GM12872 (cell line): ENCODE measurements at regions not wholly inside any gene's neighbourhood (a gene's known extent, or its start where the extent isn't known, plus 50 kb on each side); places are given as distances from the start of the nearest gene placed in this dataset.

Experiments used
- CTCF ChIP-seq: IDR thresholded peaks from 3 replicates; pipeline ENCODE4 v1.5.1; 2011; ENCODE audit warnings: low read depth, mild to moderate bottlenecking, low read length, moderate library complexity; ENCODE audit not compliant: insufficient read depth

GRCh38 chrX:20354505-20354904 lies 87.8 kb upstream of the RPS6KA3 start:
- TF ChIP-seq CTCF, result no peak

DNA sequence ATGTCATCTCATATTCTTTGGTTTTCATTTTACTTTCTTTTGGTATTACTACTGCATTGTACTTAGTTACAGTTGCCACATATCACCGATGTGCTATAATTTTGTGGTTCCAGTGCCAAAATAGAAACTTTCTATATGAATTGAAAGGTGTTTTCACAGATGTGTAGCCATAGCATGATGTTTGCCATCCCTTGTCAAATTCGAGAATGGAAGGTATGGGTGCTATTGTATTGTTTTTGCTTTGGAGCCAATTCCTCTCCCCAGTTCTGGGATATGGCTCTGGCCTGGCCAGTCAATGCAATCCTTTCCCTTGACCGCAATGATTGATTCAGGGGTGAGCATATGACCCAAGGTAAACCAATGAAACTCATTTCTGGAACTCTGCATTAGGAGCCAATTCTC lies 86.2 kb upstream of the RPS6KA3 start:
- no peak for TF ChIP-seq CTCF

DNA sequence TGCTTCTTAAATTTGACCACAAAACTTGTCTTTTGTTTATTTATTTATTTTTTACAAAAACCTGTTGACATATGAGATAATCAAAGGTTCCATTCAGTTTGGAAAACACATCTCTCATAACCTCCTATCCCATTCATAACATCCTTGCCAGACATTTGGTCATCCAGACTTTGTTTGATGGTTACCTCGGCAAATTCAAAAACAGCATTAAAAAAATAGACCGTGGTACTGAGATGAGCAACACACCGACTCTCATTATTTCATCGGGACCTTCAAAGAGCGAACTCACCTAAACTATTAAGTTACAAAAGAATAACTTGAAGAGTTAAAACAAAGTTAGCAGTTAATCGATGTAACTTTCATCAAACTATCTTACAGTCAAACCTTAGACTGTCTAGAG lies 85.8 kb upstream of the RPS6KA3 start:
- TF ChIP-seq CTCF, result no peak

DNA sequence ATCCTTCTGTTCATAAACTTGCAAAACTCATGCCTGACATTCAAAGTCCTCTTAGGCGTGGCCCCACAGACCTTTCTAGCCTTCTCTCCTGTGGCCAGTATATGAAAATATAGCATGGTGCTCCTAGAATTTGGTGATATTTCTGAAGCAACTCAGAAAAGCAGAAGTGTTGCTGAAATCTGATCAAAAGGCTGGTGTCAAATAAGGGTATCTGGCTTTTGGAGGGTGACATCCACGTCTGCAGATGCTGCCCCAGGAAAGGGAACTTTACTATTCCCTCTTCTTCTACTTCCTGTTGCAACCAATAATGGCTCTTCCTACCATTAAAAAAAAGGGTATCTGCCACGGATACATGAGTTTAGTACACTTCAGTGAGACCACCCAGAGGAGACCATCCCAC lies 83.9 kb upstream of the RPS6KA3 start:
- TF ChIP-seq CTCF, result no peak

DNA sequence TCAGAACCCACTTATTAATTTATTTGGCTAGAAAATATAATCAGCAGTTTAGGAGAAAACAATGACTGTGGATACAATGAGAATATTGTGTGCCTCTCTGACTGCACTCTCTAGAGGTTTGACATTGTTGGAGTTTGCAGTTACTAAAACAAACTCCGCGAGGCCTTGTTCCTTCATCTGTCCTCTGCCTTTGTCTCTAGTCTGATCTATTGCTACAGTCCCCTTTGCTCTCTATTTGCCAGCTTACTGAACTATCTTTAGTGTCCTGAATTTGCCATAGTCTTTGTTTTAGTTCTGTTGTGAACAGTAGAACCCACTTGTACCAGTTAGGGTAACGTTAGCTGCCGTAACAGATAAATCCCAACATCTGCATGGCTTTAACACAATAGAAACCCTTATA lies 81.4 kb upstream of the RPS6KA3 start:
- TF ChIP-seq CTCF, result no peak

GRCh38 chrX:20347481-20347880 lies 80.8 kb upstream of the RPS6KA3 start:
- no peak for TF ChIP-seq CTCF

DNA sequence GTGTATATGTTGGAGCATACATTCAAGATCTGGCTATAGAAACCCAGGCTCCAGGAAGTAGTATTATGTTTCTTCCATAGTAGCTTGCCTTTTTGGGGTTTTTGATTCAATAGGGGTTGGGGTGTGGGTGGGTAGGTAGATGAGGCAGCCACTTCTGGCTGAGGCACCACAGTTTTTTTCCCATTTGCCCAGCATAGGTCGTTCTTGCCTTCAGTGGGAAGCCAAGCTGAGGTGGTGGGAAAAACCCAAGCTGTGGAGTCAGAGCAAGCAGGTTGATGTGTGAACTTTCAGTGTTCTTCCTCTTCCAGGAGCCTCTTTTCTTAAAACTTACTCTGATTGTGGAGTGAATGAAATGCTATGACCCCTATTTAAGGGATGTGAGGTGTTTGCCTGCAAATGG lies 67.0 kb upstream of the RPS6KA3 start:
- TF ChIP-seq CTCF, result no peak

- no peak for TF ChIP-seq CTCF
These were observed 63.8 kb upstream of the RPS6KA3 start for GRCh38 chrX:20330545-20330944.
